ENCODE measurements at regions not wholly inside any gene's neighbourhood (a gene's known extent, or its start where the extent isn't known, plus 50 kb on each side); places are given as distances from the start of the nearest gene placed in this dataset.

- H3K36me3 ChIP-seq, result no peaks in the 10 kb centered on the region
- H3K27ac ChIP-seq, result no peak overlapping the region
- TF ChIP-seq EP300 (IDR thresholded peaks at IDR 0.05), result no peak
- TF ChIP-seq CTCF (IDR thresholded peaks at IDR 0.05), result no peak
- no peaks in the 10 kb centered on the region for H3K9me3 ChIP-seq
- no peak for DNase-seq
- H3K27me3 ChIP-seq, result no peaks in the 10 kb centered on the region
- intact Hi-C loops (cut with DNase I), result loop anchor here in 1 of 4 donors (5.0 kb wide), 1 partner anchor 53 kb away; no protein-coding TSS in a partner anchor
- H3K4me3 ChIP-seq, result no peak overlapping the region
- 66 to 74% (median 66%) methylated on average over 25 of the region's 25 CpGs for WGBS, 3 donors
- H3K4me1 ChIP-seq (ENCODE audit: insufficient read depth), result no peaks in the 10 kb centered on the region
Measured at GRCh38 chr22:26914519-26915185, 257.3 kb downstream of the MIAT start.

- TF ChIP-seq CTCF (IDR thresholded peaks at IDR 0.05) (no peak), EP300 (IDR thresholded peaks at IDR 0.05) (no peak), POLR2A (IDR thresholded peaks at IDR 0.05) (no peak)
- intact Hi-C loops (cut with DNase I), result loop anchor here in 1 of 4 donors (5.0 kb wide), 1 partner anchor 51 kb away; no protein-coding TSS in a partner anchor
- Histone ChIP-seq H3K27ac (no peak overlapping the region), H3K9me3 (no peaks in the 10 kb centered on the region), H3K4me1 (ENCODE audit: insufficient read depth) (no peaks in the 10 kb centered on the region), H3K36me3 (no peaks in the 10 kb centered on the region), H3K27me3 (no peaks in the 10 kb centered on the region), H3K4me3 (no peak overlapping the region)
- DNase-seq, result no peak
- 90 to 94% (median 93%) methylated on average over 2 of the region's 2 CpGs for WGBS, 3 donors
Measured at GRCh38 chr22:26916236-26916635, 258.8 kb downstream of the MIAT start.

GRCh38 chr22:26918226-26918625 is 260.8 kb downstream of the MIAT start:
- intact Hi-C loops (cut with DNase I), result loop anchor here in 1 of 4 donors (5.0 kb wide), 1 partner anchor 49 kb away; no protein-coding TSS in a partner anchor
- Histone ChIP-seq H3K4me3 (no peak overlapping the region), H3K27ac (no peak overlapping the region), H3K27me3 (no peaks in the 10 kb centered on the region), H3K9me3 (no peaks in the 10 kb centered on the region), H3K36me3 (no peaks in the 10 kb centered on the region), H3K4me1 (ENCODE audit: insufficient read depth) (no peaks in the 10 kb centered on the region)
- WGBS, 3 donors, result 81 to 89% (median 87%) methylated on average over 3 of the region's 3 CpGs
- no peak for TF ChIP-seq POLR2A (IDR thresholded peaks at IDR 0.05)
- TF ChIP-seq EP300 (IDR thresholded peaks at IDR 0.05), result no peak
- no peak for TF ChIP-seq CTCF (IDR thresholded peaks at IDR 0.05)
- no peak for DNase-seq

GRCh38 chr22:26921726-26922125 is 264.3 kb downstream of the MIAT start:
- H3K4me1 ChIP-seq (ENCODE audit: insufficient read depth), result no peaks in the 10 kb centered on the region
- no peaks in the 10 kb centered on the region for H3K9me3 ChIP-seq
- intact Hi-C loops (cut with DNase I), result no loop called here
- no peak overlapping the region for H3K4me3 ChIP-seq
- H3K27ac ChIP-seq, result no peak overlapping the region
- H3K27me3 ChIP-seq, result no peaks in the 10 kb centered on the region
- no peak for TF ChIP-seq EP300 (IDR thresholded peaks at IDR 0.05)
- no peak for TF ChIP-seq CTCF (IDR thresholded peaks at IDR 0.05)
- no peak for TF ChIP-seq POLR2A (IDR thresholded peaks at IDR 0.05)
- DNase-seq, result no peak
- WGBS, 3 donors, result 44 to 72% (median 59%) methylated on average over 2 of the region's 2 CpGs
- no peaks in the 10 kb centered on the region for H3K36me3 ChIP-seq
